ENCODE measurements at regions not wholly inside any gene's neighbourhood (a gene's known extent, or its start where the extent isn't known, plus 50 kb on each side); places are given as distances from the start of the nearest gene placed in this dataset.

DNA sequence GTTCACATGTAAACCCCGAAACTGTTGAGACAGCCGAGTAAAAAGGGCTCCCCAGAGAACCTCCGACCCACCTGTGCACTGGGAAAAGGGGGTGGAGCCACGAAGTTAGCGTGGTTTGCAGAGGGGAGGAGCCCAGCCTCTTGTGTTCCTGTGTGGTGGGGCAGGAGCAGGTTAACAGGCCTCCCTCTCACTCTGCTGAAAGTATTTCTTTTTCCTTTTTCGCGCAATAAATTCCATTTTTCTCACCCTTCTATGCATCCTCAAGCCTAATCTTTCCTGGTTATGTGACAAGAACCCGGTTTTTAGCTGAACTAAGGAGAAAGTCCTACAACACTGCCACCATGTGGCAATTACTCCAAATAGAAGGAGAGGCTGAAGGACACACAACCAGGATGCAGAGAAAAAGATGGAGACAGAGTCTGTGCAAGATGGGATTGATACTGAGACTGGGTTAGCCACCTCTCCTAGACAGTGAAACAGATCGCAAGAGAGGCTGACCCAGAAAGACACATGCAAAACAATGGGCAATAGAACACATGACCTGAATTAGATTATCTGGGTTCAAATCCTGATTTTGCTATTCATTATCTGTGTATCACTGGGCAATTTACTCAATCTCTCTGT lies 168.7 kb upstream of the PRSS16 start:
- H3K27ac ChIP-seq (ENCODE audit: low read length) = no peak overlapping the region
- H3K4me3 ChIP-seq (ENCODE audit: low read length) = peak overlapping the region; percentile 75; the same call in 1 of the 2 replicates
- H3K9me3 ChIP-seq (ENCODE audit: control insufficient read depth, insufficient read depth, low read length) = no peaks in the 10 kb centered on the region
- no peaks in the 10 kb centered on the region for H3K4me1 ChIP-seq (ENCODE audit: control insufficient read depth, insufficient read depth, low read length)
- no peaks in the 10 kb centered on the region for H3K27me3 ChIP-seq (ENCODE audit: control insufficient read depth, insufficient read depth, low read length)
- no CpG with 5 or more reads among the region's 9 CpGs for WGBS (ENCODE audit: insufficient coverage, insufficient read length)
- DNase-seq (ENCODE audit: low read depth, low spot score) = no peak
- no peaks in the 10 kb centered on the region for H3K36me3 ChIP-seq (ENCODE audit: control insufficient read depth, insufficient read depth, low read length)

DNA sequence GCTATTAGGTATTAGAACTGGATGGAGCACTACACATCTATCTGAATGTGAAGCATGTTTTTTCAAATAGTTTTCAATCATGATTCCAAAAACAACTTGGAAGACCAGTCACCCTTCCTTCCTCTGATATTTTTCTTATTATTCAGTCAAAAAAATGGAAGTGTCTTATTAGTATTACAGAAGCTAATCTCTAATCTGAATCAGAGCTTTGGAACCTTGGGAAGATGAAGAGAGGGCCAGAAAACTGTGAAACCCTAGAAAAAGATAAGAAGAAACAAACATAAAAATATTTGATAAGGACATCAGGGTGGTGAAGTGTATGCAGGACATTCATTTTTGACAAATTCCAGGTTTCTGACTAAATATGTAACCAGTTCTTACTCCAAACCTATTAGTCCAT lies 166.3 kb upstream of the PRSS16 start:
- Histone ChIP-seq H3K27ac (ENCODE audit: low read length) (no peak overlapping the region), H3K4me3 (ENCODE audit: low read length) (no peak overlapping the region), H3K4me1 (ENCODE audit: control insufficient read depth, insufficient read depth, low read length) (no peaks in the 10 kb centered on the region), H3K36me3 (ENCODE audit: control insufficient read depth, insufficient read depth, low read length) (no peaks in the 10 kb centered on the region), H3K9me3 (ENCODE audit: control insufficient read depth, insufficient read depth, low read length) (no peaks in the 10 kb centered on the region), H3K27me3 (ENCODE audit: control insufficient read depth, insufficient read depth, low read length) (no peaks in the 10 kb centered on the region)
- DNase-seq (ENCODE audit: low read depth, low spot score) = no peak

DNA sequence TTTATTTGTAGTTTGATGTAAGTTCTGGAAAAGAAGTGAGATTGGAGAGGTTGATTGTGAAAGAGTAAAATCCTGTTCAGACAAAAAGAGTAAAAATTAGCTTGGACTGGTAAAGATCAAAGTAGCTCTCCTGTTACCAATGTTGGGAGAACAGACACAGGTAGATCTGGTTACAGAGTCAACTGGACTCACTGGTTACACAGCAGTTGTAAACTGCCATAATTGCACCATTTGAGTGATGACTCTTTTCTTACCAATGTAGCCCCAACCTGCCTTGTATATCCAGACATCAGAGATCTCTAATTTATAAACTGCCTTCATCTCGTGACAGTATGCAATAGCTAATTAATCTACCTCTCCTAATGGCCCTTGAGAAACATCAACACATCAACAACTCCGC lies 165.6 kb upstream of the PRSS16 start:
- H3K27me3 ChIP-seq (ENCODE audit: control insufficient read depth, insufficient read depth, low read length) = no peaks in the 10 kb centered on the region
- no peak overlapping the region for H3K4me3 ChIP-seq (ENCODE audit: low read length)
- no peaks in the 10 kb centered on the region for H3K36me3 ChIP-seq (ENCODE audit: control insufficient read depth, insufficient read depth, low read length)
- WGBS (ENCODE audit: insufficient coverage, insufficient read length) = no CpG with 5 or more reads among the region's 2 CpGs
- no peak for DNase-seq (ENCODE audit: low read depth, low spot score)
- no peaks in the 10 kb centered on the region for H3K4me1 ChIP-seq (ENCODE audit: control insufficient read depth, insufficient read depth, low read length)
- no peaks in the 10 kb centered on the region for H3K9me3 ChIP-seq (ENCODE audit: control insufficient read depth, insufficient read depth, low read length)
- H3K27ac ChIP-seq (ENCODE audit: low read length) = no peak overlapping the region

DNA sequence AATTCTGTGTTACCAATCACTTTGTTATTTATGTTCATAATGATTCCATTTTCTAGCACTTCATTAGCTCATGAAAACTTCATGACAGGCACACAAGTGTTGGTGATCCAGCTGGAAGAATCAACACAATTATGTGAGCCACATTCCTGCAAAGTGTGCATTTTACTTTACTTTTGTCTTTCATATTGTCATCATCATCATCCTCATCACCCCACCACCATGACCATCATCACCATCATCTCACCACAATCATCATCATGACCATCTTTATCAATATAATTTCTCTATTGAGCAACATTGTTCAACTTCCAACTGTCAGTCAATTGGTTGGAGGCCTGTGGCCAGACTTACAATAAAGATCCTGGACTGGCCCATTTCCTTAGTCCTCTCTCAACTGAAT lies 159.4 kb upstream of the PRSS16 start:
- DNase-seq (ENCODE audit: low read depth, low spot score) = no peak
- no peak overlapping the region for H3K4me3 ChIP-seq (ENCODE audit: low read length)
- no peaks in the 10 kb centered on the region for H3K27me3 ChIP-seq (ENCODE audit: control insufficient read depth, insufficient read depth, low read length)
- no peaks in the 10 kb centered on the region for H3K4me1 ChIP-seq (ENCODE audit: control insufficient read depth, insufficient read depth, low read length)
- H3K9me3 ChIP-seq (ENCODE audit: control insufficient read depth, insufficient read depth, low read length) = no peaks in the 10 kb centered on the region
- no peaks in the 10 kb centered on the region for H3K36me3 ChIP-seq (ENCODE audit: control insufficient read depth, insufficient read depth, low read length)
- no peak overlapping the region for H3K27ac ChIP-seq (ENCODE audit: low read length)

DNA sequence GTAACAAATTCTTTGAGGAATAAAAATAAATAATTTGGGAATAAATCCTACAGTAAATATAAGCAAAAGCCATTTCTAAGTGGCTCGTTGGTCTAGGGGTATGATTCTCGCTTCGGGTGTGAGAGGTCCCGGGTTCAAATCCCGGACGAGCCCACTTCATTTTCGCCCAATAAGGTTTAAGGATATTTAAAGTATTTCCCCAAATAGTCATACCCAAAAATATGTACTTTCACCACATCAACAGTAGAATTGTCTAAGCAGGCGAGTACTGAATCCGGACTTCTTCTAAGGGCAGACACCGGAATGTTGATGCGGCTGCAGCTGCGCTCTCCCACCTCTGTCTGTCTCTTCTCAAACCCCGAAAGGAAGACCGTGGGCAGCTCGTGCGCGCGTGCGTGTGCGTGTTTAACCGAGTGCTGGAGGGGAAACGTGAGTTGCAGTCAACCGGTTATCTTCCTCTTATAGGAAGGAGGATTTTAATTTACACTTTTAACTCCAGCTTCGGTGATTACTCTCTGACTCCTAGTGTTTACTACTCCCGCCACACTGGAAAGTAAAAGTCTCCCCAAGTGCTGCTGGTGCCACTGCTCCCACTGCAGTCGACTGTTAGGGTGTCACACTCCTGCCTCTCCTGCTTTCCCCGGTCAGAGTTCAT lies 155.7 kb upstream of the PRSS16 start:
- H3K9me3 ChIP-seq (ENCODE audit: control insufficient read depth, insufficient read depth, low read length) = no peaks in the 10 kb centered on the region
- no CpG with 5 or more reads among the region's 27 CpGs for WGBS (ENCODE audit: insufficient coverage, insufficient read length)
- no peak for DNase-seq (ENCODE audit: low read depth, low spot score)
- H3K36me3 ChIP-seq (ENCODE audit: control insufficient read depth, insufficient read depth, low read length) = no peaks in the 10 kb centered on the region
- no peaks in the 10 kb centered on the region for H3K27me3 ChIP-seq (ENCODE audit: control insufficient read depth, insufficient read depth, low read length)
- H3K27ac ChIP-seq (ENCODE audit: low read length) = no peak overlapping the region
- no peaks in the 10 kb centered on the region for H3K4me1 ChIP-seq (ENCODE audit: control insufficient read depth, insufficient read depth, low read length)
- peak overlapping the region; percentile 74; the same call in 1 of the 2 replicates for H3K4me3 ChIP-seq (ENCODE audit: low read length)

DNA sequence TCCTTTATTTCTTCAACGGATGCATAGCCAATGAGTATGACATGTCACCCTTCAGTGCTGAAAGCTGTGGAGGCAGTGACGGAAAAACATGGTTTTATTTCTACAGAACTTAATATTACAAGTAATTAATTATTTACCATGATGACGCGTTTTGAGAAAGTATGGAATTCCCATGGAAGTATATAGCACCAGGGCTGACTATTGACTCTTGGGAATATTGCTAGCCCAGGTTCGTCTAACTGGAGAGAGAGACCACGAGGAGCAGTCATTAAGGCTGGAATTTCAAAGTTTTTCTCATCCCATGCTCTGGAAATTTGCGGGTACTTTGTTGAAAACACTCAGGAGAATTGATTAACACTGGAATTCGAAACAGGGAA lies 155.2 kb upstream of the PRSS16 start:
- Histone ChIP-seq H3K27me3 (ENCODE audit: control insufficient read depth, insufficient read depth, low read length) (no peaks in the 10 kb centered on the region), H3K4me3 (ENCODE audit: low read length) (peak overlapping the region; percentile 74; the same call in 1 of the 2 replicates), H3K9me3 (ENCODE audit: control insufficient read depth, insufficient read depth, low read length) (no peaks in the 10 kb centered on the region), H3K4me1 (ENCODE audit: control insufficient read depth, insufficient read depth, low read length) (no peaks in the 10 kb centered on the region), H3K36me3 (ENCODE audit: control insufficient read depth, insufficient read depth, low read length) (no peaks in the 10 kb centered on the region), H3K27ac (ENCODE audit: low read length) (no peak overlapping the region)
- no CpG with 5 or more reads among the region's 8 CpGs for WGBS (ENCODE audit: insufficient coverage, insufficient read length)
- DNase-seq (ENCODE audit: low read depth, low spot score) = no peak

DNA sequence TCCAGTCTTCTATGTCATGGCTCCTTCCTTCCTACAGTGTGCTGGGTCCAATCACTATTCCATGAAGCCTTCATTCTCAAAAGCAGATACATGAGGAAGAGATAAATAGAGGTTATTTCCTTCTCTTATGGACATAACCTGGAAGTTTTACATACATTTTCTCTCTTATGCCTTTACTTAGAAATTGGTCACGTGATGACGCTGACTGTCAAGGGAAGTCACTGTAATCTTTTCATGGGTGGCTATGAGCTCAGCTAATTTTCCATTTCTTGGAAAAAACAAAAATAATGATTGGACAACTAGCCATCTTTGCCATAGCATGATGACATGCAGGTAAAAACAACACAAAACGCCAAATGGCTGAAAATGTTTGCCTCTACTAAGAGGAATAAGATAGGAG lies 151.6 kb upstream of the PRSS16 start:
- H3K27ac ChIP-seq (ENCODE audit: low read length) = no peak overlapping the region
- H3K4me3 ChIP-seq (ENCODE audit: low read length) = no peak overlapping the region
- H3K27me3 ChIP-seq (ENCODE audit: control insufficient read depth, insufficient read depth, low read length) = no peaks in the 10 kb centered on the region
- no peaks in the 10 kb centered on the region for H3K36me3 ChIP-seq (ENCODE audit: control insufficient read depth, insufficient read depth, low read length)
- no peaks in the 10 kb centered on the region for H3K9me3 ChIP-seq (ENCODE audit: control insufficient read depth, insufficient read depth, low read length)
- no CpG with 5 or more reads among the region's 3 CpGs for WGBS (ENCODE audit: insufficient coverage, insufficient read length)
- no peaks in the 10 kb centered on the region for H3K4me1 ChIP-seq (ENCODE audit: control insufficient read depth, insufficient read depth, low read length)
- DNase-seq (ENCODE audit: low read depth, low spot score) = no peak

DNA sequence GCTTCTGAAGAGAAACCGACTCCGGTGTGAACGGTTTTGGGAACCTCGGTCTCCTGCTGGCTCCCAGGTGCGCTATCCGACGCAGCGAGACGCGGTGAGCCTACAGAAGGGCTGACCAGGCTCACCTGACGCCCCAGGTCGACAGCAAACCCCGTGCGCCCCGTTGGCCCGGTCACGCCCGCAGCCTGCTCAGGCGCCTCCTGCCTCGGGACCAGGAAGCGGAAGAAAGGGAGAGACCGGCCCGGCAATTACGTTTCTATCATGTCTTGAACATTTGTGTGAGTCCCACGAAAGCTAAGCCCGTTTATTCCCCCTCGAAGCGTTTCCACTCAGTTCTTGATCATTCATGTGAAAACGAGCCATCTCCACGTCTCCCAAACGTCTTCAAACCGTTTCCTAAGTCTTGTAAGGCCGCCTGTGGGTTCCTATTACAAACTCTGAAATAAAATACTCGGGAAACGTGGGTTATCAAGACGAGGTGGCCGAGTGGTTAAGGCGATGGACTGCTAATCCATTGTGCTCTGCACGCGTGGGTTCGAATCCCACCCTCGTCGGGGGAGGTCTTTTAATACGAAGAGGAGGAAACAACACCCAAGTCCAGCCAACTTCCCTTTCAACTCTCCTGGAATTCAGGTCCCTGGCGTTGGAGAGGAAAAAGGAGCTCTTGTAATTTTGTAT lies 150.5 kb upstream of the PRSS16 start:
- Histone ChIP-seq H3K27ac (ENCODE audit: low read length) (no peak overlapping the region), H3K4me3 (ENCODE audit: low read length) (peak overlapping the region; percentile 61; the same call in 1 of the 2 replicates)
- DNase-seq (ENCODE audit: low read depth, low spot score) = peak; percentile 55

DNA sequence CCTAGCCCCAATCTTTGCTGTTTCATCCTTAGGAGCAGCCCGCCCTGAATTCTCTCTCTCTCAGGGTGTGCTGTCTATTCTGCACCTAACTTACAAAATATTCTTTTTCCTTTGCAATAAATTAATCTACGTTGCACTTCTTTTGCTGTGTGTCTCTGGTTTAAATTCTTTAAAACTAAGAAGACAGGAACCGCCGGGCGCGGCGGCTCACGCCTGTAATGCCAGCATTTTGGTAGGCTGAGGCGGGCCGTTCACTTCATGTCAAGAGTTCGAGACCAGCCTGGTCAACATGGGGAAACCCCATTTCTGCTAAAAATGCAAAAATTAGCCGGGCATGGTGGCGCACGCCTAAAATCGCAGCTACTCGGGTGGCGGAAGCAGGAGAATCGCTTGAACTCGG lies 148.5 kb upstream of the PRSS16 start:
- no peaks in the 10 kb centered on the region for H3K9me3 ChIP-seq (ENCODE audit: control insufficient read depth, insufficient read depth, low read length)
- H3K4me3 ChIP-seq (ENCODE audit: low read length) = no peak overlapping the region
- no peaks in the 10 kb centered on the region for H3K4me1 ChIP-seq (ENCODE audit: control insufficient read depth, insufficient read depth, low read length)
- no peaks in the 10 kb centered on the region for H3K36me3 ChIP-seq (ENCODE audit: control insufficient read depth, insufficient read depth, low read length)
- no CpG with 5 or more reads among the region's 19 CpGs for WGBS (ENCODE audit: insufficient coverage, insufficient read length)
- no peaks in the 10 kb centered on the region for H3K27me3 ChIP-seq (ENCODE audit: control insufficient read depth, insufficient read depth, low read length)
- H3K27ac ChIP-seq (ENCODE audit: low read length) = no peak overlapping the region
- DNase-seq (ENCODE audit: low read depth, low spot score) = no peak

More for the DNA sequence above, 150.5 kb upstream of the PRSS16 start:
- no CpG with 5 or more reads among the region's 45 CpGs for WGBS (ENCODE audit: insufficient coverage, insufficient read length)
- Histone ChIP-seq H3K9me3 (ENCODE audit: control insufficient read depth, insufficient read depth, low read length) (no peaks in the 10 kb centered on the region), H3K27me3 (ENCODE audit: control insufficient read depth, insufficient read depth, low read length) (no peaks in the 10 kb centered on the region), H3K36me3 (ENCODE audit: control insufficient read depth, insufficient read depth, low read length) (no peaks in the 10 kb centered on the region), H3K4me1 (ENCODE audit: control insufficient read depth, insufficient read depth, low read length) (no peaks in the 10 kb centered on the region)

DNA sequence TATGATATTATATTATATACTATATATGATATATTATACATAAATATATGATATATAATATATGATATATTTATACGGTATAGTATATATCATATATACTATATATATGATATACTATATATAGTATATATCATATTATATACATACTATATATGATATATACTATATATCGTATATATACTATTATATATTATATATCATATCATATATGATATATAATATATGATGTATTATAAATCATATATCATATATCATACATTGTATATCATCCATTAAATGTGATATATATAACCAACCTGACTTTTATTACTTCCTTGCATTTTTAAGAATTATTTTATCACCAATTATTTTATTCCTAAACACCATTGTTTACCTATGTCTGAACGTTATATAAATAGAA lies 146.6 kb upstream of the PRSS16 start:
- no peaks in the 10 kb centered on the region for H3K4me1 ChIP-seq (ENCODE audit: control insufficient read depth, insufficient read depth, low read length)
- no peak for DNase-seq (ENCODE audit: low read depth, low spot score)
- H3K9me3 ChIP-seq (ENCODE audit: control insufficient read depth, insufficient read depth, low read length) = no peaks in the 10 kb centered on the region
- no peaks in the 10 kb centered on the region for H3K27me3 ChIP-seq (ENCODE audit: control insufficient read depth, insufficient read depth, low read length)
- 100% methylated on average over 1 of the region's 3 CpGs for WGBS (ENCODE audit: insufficient coverage, insufficient read length)
- no peak overlapping the region for H3K27ac ChIP-seq (ENCODE audit: low read length)
- H3K4me3 ChIP-seq (ENCODE audit: low read length) = no peak overlapping the region
- no peaks in the 10 kb centered on the region for H3K36me3 ChIP-seq (ENCODE audit: control insufficient read depth, insufficient read depth, low read length)

DNA sequence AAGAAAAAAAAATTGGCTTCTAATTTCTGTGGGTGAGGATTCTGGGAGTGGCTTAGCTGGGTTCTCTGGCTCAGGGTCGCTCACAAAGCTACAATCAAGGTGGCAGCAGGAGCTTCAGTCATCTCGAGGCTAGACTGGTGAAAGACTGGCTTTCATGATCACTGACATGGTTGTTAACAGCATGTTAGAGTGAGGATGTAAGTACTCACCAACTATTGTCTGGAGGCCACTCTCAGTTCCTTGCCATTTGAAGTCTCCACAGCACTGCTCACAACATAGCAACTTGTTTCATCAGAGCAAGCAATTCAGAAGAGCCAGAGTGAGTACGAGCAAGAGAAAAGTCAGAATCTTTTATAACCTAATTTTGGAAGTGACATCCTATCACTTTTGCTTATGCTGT lies 145.7 kb upstream of the PRSS16 start:
- Histone ChIP-seq H3K36me3 (ENCODE audit: control insufficient read depth, insufficient read depth, low read length) (no peaks in the 10 kb centered on the region), H3K9me3 (ENCODE audit: control insufficient read depth, insufficient read depth, low read length) (no peaks in the 10 kb centered on the region), H3K4me1 (ENCODE audit: control insufficient read depth, insufficient read depth, low read length) (no peaks in the 10 kb centered on the region), H3K27me3 (ENCODE audit: control insufficient read depth, insufficient read depth, low read length) (no peaks in the 10 kb centered on the region), H3K27ac (ENCODE audit: low read length) (no peak overlapping the region), H3K4me3 (ENCODE audit: low read length) (no peak overlapping the region)
- no peak for DNase-seq (ENCODE audit: low read depth, low spot score)
- WGBS (ENCODE audit: insufficient coverage, insufficient read length) = no CpG with 5 or more reads among the region's 3 CpGs
